Mesothelial cell of epicardium (in vitro differentiated cells): ENCODE measurements at regions not wholly inside any gene's neighbourhood (a gene's known extent, or its start where the extent isn't known, plus 50 kb on each side); places are given as distances from the start of the nearest gene placed in this dataset.
"Not testable (repeated sequence)": the region's sequence is repeated elsewhere in the genome, so short reads cannot be mapped to it uniquely, and the experiment has no call there.

Source experiments
- DNase-seq, 2 experiments: peaks; one replicate each; pipeline ENCODE4 v3.0.0; 2021; ENCODE audit warnings: low spot score in 2 of 2; ENCODE audit not compliant: unreplicated experiment in 2 of 2
- H3K27ac Mint-ChIP-seq: 2 replicates; pipeline ENCODE4 v1.8.0; 2021; ENCODE audit warnings: mixed read lengths
- H3K27me3 Mint-ChIP-seq: 2 replicates; pipeline ENCODE4 v1.8.0; 2021; ENCODE audit warnings: low read depth, mixed read lengths
- H3K36me3 Mint-ChIP-seq: 2 replicates; pipeline ENCODE4 v1.8.0; 2021; ENCODE audit warnings: mixed read lengths
- H3K4me1 Mint-ChIP-seq: 2 replicates; pipeline ENCODE4 v1.8.0; 2021; ENCODE audit warnings: mixed read lengths
- H3K4me3 Mint-ChIP-seq: 2 replicates; pipeline ENCODE4 v1.8.0; 2021; ENCODE audit warnings: mild to moderate bottlenecking, moderate library complexity, mixed read lengths
- H3K9me3 Mint-ChIP-seq: 2 replicates; pipeline ENCODE4 v1.8.0; 2021; ENCODE audit warnings: mixed read lengths
- CTCF ChIP-seq: fragments of 200-600 bp; sonication (generic); IDR thresholded peaks from one replicate; pipeline ENCODE4 v1.5.0; 2021; ENCODE audit warnings: antibody characterized with exemption; ENCODE audit not compliant: unreplicated experiment

- Mint-ChIP-seq H3K4me1 (no peaks in the 10 kb centered on the region), H3K36me3 (no peaks in the 10 kb centered on the region), H3K4me3 (no peak overlapping the region), H3K9me3 (peaks cover 17% of the 10 kb centered on the region), H3K27me3 (peaks cover 13% of the 10 kb centered on the region), H3K27ac (no peak overlapping the region)
- TF ChIP-seq CTCF, result no peak
- DNase-seq, result no peak
These were observed 67.2 kb upstream of the STC2 start for GRCh38 chr5:173395257-173395932.

- Mint-ChIP-seq H3K4me1 (no peaks in the 10 kb centered on the region), H3K9me3 (peaks cover 17% of the 10 kb centered on the region)
These were observed 66.5 kb upstream of the STC2 start for GRCh38 chr5:173394701-173395100.

GRCh38 chr5:173392172-173392571 is 64.0 kb upstream of the STC2 start:
- Mint-ChIP-seq H3K4me3 (no peak overlapping the region), H3K9me3 (peaks cover 17% of the 10 kb centered on the region), H3K4me1 (no peaks in the 10 kb centered on the region), H3K27ac (no peak overlapping the region), H3K36me3 (no peaks in the 10 kb centered on the region), H3K27me3 (peaks cover 22% of the 10 kb centered on the region)
- TF ChIP-seq CTCF, result no peak
- peak in 1 of 2 experiments; percentile 16 for DNase-seq

More at GRCh38 chr5:173394701-173395100, 66.5 kb upstream of the STC2 start:
- Mint-ChIP-seq H3K27ac (no peak overlapping the region), H3K27me3 (peaks cover 18% of the 10 kb centered on the region), H3K4me3 (no peak overlapping the region), H3K36me3 (no peaks in the 10 kb centered on the region)
- no peak for DNase-seq
- TF ChIP-seq CTCF, result no peak

GRCh38 chr5:173391031-173391430 is 62.8 kb upstream of the STC2 start:
- no peak overlapping the region for H3K27ac Mint-ChIP-seq
- peak in 1 of 2 experiments; percentile 30 for DNase-seq
- no peak overlapping the region for H3K4me3 Mint-ChIP-seq
- no peak for TF ChIP-seq CTCF
- H3K9me3 Mint-ChIP-seq, result peaks cover 17% of the 10 kb centered on the region
- H3K4me1 Mint-ChIP-seq, result no peaks in the 10 kb centered on the region
- peaks cover 22% of the 10 kb centered on the region for H3K27me3 Mint-ChIP-seq
- H3K36me3 Mint-ChIP-seq, result no peaks in the 10 kb centered on the region

- not testable (repeated sequence) for H3K4me1 Mint-ChIP-seq, H3K9me3 Mint-ChIP-seq, DNase-seq, H3K4me3 Mint-ChIP-seq, H3K36me3 Mint-ChIP-seq, H3K27ac Mint-ChIP-seq
- H3K27me3 Mint-ChIP-seq, result peaks cover 32% of the 10 kb centered on the region
These were observed 59.1 kb upstream of the STC2 start for GRCh38 chr5:173387293-173387692.

GRCh38 chr5:173385832-173386360 is 57.7 kb upstream of the STC2 start:
- no peak for DNase-seq
- Mint-ChIP-seq H3K9me3 (no peaks in the 10 kb centered on the region), H3K4me1 (no peaks in the 10 kb centered on the region), H3K27me3 (peaks cover 41% of the 10 kb centered on the region), H3K27ac (no peak overlapping the region), H3K4me3 (no peak overlapping the region), H3K36me3 (no peaks in the 10 kb centered on the region)
- no peak for TF ChIP-seq CTCF
